ENCODE measurements at regions not wholly inside any gene's neighbourhood (a gene's known extent, or its start where the extent isn't known, plus 50 kb on each side); places are given as distances from the start of the nearest gene placed in this dataset.

DNA sequence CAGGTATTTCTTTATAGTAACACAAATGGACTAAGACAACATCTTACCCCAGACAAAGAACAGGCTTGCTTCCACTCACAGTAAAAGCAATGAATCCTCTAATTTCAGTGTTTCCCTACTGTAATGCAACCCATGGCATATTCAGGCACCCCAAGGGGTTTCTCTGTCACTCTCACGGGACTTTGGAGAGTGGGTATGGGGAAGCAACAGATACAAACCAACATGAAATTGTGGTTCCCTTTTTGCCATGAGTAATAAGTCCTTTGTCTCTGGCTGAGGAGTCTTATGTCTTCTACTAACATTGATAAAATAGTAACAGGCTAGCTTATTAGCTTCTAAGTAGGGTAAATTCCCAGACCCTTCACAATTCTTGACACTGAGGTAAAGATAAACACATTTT is 51.4 kb upstream of the AOAH start:
- no peaks in the 10 kb centered on the region for H4K20me1 ChIP-seq (ENCODE audit: insufficient read depth, poor library complexity, severe bottlenecking)
- TF ChIP-seq, protein P1, sequence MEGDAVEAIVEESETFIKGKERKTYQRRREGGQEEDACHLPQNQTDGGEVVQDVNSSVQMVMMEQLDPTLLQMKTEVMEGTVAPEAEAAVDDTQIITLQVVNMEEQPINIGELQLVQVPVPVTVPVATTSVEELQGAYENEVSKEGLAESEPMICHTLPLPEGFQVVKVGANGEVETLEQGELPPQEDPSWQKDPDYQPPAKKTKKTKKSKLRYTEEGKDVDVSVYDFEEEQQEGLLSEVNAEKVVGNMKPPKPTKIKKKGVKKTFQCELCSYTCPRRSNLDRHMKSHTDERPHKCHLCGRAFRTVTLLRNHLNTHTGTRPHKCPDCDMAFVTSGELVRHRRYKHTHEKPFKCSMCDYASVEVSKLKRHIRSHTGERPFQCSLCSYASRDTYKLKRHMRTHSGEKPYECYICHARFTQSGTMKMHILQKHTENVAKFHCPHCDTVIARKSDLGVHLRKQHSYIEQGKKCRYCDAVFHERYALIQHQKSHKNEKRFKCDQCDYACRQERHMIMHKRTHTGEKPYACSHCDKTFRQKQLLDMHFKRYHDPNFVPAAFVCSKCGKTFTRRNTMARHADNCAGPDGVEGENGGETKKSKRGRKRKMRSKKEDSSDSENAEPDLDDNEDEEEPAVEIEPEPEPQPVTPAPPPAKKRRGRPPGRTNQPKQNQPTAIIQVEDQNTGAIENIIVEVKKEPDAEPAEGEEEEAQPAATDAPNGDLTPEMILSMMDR (IDR thresholded peaks at IDR 0.05; ENCODE audit: poor library complexity): no peak
- no peak for TF ChIP-seq EZH2 (IDR thresholded peaks at IDR 0.05; ENCODE audit: borderline replicate concordance)
- TF ChIP-seq EZH2phosphoT487 (IDR thresholded peaks at IDR 0.05; ENCODE audit: low read depth, severe bottlenecking, unreplicated experiment): no peak
- WGBS (ENCODE audit: low lambda C conversion rate, missing lambda C conversion rate): 84% methylated on average over 1 of the region's 1 CpG
- no peaks in the 10 kb centered on the region for H3K9me3 ChIP-seq (ENCODE audit: low read depth)
- H3K9me2 ChIP-seq (replicated peaks; ENCODE audit: insufficient read depth): no peaks in the 10 kb centered on the region
- no peak overlapping the region for H3K4me3 ChIP-seq
- no peaks in the 10 kb centered on the region for H3K79me2 ChIP-seq
- no peaks in the 10 kb centered on the region for H3K4me1 ChIP-seq (ENCODE audit: insufficient read depth)
- H2AFZ ChIP-seq: no peak overlapping the region
- no peak for DNase-seq (ENCODE audit: low spot score)
- no peak overlapping the region for H3K4me2 ChIP-seq
- H3K27ac ChIP-seq: no peak overlapping the region
- H3K27me3 ChIP-seq: no peaks in the 10 kb centered on the region
- H3K36me3 ChIP-seq (replicated peaks; ENCODE audit: insufficient read depth, low read depth): no peaks in the 10 kb centered on the region

DNA sequence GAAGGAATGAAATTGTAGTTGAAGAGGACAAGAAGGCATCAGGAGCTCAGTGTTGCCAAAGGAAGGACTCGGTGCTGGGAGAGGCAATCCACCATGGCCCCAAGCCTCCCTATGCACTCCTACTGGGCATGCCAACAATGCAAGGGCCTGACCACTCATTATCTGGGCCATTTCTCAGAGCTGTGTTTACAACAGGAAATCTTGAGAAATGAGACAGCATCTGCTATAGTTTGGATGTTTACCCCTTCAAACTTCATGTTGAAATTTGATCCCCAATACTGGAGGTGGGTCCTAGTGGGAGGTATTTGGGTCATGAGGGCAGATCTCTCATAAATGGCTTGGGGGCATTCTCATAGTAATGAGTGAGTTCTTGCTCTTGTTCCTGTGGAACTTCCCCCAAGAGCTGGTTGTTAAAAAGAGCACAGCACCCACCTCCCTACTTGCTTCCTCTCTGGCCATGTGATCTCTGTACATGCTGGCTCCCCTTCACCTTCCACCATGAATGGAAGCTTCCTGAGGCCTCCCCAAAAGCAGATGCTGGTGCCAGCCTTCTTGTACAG is 50.8 kb upstream of the AOAH start:
- WGBS (ENCODE audit: low lambda C conversion rate, missing lambda C conversion rate): 100% methylated on average over 1 of the region's 1 CpG

More for the DNA sequence above, 50.8 kb upstream of the AOAH start:
- DNase-seq (ENCODE audit: low spot score): no peak
- H3K9me3 ChIP-seq (ENCODE audit: low read depth): no peaks in the 10 kb centered on the region
- H3K27ac ChIP-seq: no peak overlapping the region
- no peak overlapping the region for H2AFZ ChIP-seq
- H3K27me3 ChIP-seq: no peaks in the 10 kb centered on the region
- H3K79me2 ChIP-seq: no peaks in the 10 kb centered on the region
- no peaks in the 10 kb centered on the region for H3K36me3 ChIP-seq (replicated peaks; ENCODE audit: insufficient read depth, low read depth)
- H3K4me2 ChIP-seq: no peak overlapping the region
- TF ChIP-seq EZH2phosphoT487 (IDR thresholded peaks at IDR 0.05; ENCODE audit: low read depth, severe bottlenecking, unreplicated experiment): no peak
- no peak for TF ChIP-seq EZH2 (IDR thresholded peaks at IDR 0.05; ENCODE audit: borderline replicate concordance)
- TF ChIP-seq, protein P1 (IDR thresholded peaks at IDR 0.05; ENCODE audit: poor library complexity): no peak
- H3K4me3 ChIP-seq: no peak overlapping the region
- H3K4me1 ChIP-seq (ENCODE audit: insufficient read depth): no peaks in the 10 kb centered on the region
- no peaks in the 10 kb centered on the region for H4K20me1 ChIP-seq (ENCODE audit: insufficient read depth, poor library complexity, severe bottlenecking)
- H3K9me2 ChIP-seq (replicated peaks; ENCODE audit: insufficient read depth): no peaks in the 10 kb centered on the region
